ENCODE measurements at regions not wholly inside any gene's neighbourhood (a gene's known extent, or its start where the extent isn't known, plus 50 kb on each side); places are given as distances from the start of the nearest gene placed in this dataset.

- no peak for TF ChIP-seq YY1 (IDR thresholded peaks at IDR 0.05)
- no peak for TF ChIP-seq CTCF (IDR thresholded peaks at IDR 0.05; ENCODE audit: low read depth, low read length, missing input control)
- no peak for TF ChIP-seq TAF1 (conservative IDR thresholded peaks at IDR 0.05)
- no peak for TF ChIP-seq RAD21 (IDR thresholded peaks at IDR 0.05)
- TF ChIP-seq SP1 (IDR thresholded peaks at IDR 0.05), result no peak
- no peak for TF ChIP-seq RXRA (IDR thresholded peaks at IDR 0.05)
- TF ChIP-seq MAX (IDR thresholded peaks at IDR 0.05), result no peak
- TF ChIP-seq REST (IDR thresholded peaks at IDR 0.05), result no peak
Observed at GRCh38 chrX:121642415-121642814, 595.0 kb downstream of the GLUD2 start.
